HepG2 (cell line): ENCODE measurements at regions not wholly inside any gene's neighbourhood (a gene's known extent, or its start where the extent isn't known, plus 50 kb on each side); places are given as distances from the start of the nearest gene placed in this dataset.
A peak's percentile ranks its signal among the peaks of the same experiment; 100 is the strongest.

Source experiments
- ATAC-seq: fragments of 200-7000 bp; cut with Tn5 transposase; 3 replicates; pipeline ENCODE4 v1.9.1; 2020; ENCODE audit warnings: mild to moderate bottlenecking, moderate library complexity
- BruUV-seq: library from RNA; stranded (reverse); fragments of 400-500 nt; replicated peaks from 2 replicates; lab custom pipeline; 2021; lab: Mats Ljungman, UMichigan
- CTCF ChIA-PET: fragments of 300-600 bp; formaldehyde crosslinking; extraction: SDS; loops from one replicate; lab custom pipeline; 2021; ENCODE audit warnings: low total read pairs, inconsistent platforms, low intra/inter-chr PET ratio; lab: Yijun Ruan, JAX
- POLR2A ChIA-PET: fragments of 350-600 bp; sonication (Branson Sonifier 250); formaldehyde crosslinking; loops from one replicate; lab custom pipeline; 2020; ENCODE audit warnings: antibody characterized with exemption, inconsistent platforms; lab: Yijun Ruan, JAX
- DNase-seq: peaks from one replicate; pipeline ENCODE4 v3.0.0-alpha.2; 2015; ENCODE audit warnings: low spot score
- FAIRE-seq: peaks from 3 replicates; lab custom pipeline; 2011; peaks lifted over from hg19 to GRCh38; lab: Jason Lieb, UNC
- H2AFZ ChIP-seq: one replicate; pipeline ENCODE4 v1.6.1; 2011; ENCODE audit warnings: low read length, inconsistent platforms
- H3K27ac ChIP-seq: fragments of 300-600 bp; 3 replicates; pipeline ENCODE4 v1.8.0; 2011; ENCODE audit warnings: mixed run types, mild to moderate bottlenecking, mixed read lengths, low read length, inconsistent platforms; ENCODE audit not compliant: insufficient read depth; ENCODE audit errors: extremely low read length
- H3K27me3 ChIP-seq, 2 experiments: fragments of 200-600 bp in 1 of 2; 2 replicates in 1 of 2; 3 replicates in 1 of 2; pipeline versions ENCODE4 v1.6.0 to v1.8.0; 2011; ENCODE audit warnings: low read length in 2 of 2, mild to moderate bottlenecking in 2 of 2, moderate library complexity in 2 of 2, inconsistent platforms in 1 of 2; ENCODE audit not compliant: insufficient read depth in 2 of 2, control insufficient read depth in 1 of 2
- H3K36me3 ChIP-seq, 2 experiments: fragments of 200-600 bp in 1 of 2; replicated peaks in 1 of 2; 2 replicates in 1 of 2; 3 replicates in 1 of 2; pipeline versions ENCODE4 v1.5.1 to v1.8.0; 2011; ENCODE audit warnings: low read length in 2 of 2, inconsistent platforms in 1 of 2; ENCODE audit not compliant: insufficient read depth in 2 of 2, control insufficient read depth in 1 of 2
- H3K4me1 ChIP-seq: 2 replicates; pipeline ENCODE4 v1.5.1; 2012; ENCODE audit warnings: low read length, inconsistent platforms; ENCODE audit not compliant: insufficient read depth
- H3K4me2 ChIP-seq: 2 replicates; pipeline ENCODE4 v1.6.0; 2011; ENCODE audit warnings: low read depth, low read length, inconsistent platforms
- H3K4me3 ChIP-seq, 3 experiments: fragments of 200-600 bp in 1 of 3; sonication (generic), shearing (Covaris generic) in 1 of 3; replicated peaks in 1 of 3; 2 replicates each; pipeline ENCODE4 v1.5.1; 2011 to 2016; ENCODE audit warnings: low read length in 3 of 3, inconsistent platforms in 2 of 3, low read depth in 2 of 3, mild to moderate bottlenecking in 2 of 3, control low read depth in 1 of 3, mixed read lengths in 1 of 3; ENCODE audit not compliant: insufficient read depth in 1 of 3
- H3K79me2 ChIP-seq: one replicate; pipeline ENCODE4 v1.6.1; 2011; ENCODE audit warnings: low read length, inconsistent platforms; ENCODE audit not compliant: insufficient read depth
- H3K9ac ChIP-seq: 2 replicates; pipeline ENCODE4 v1.6.0; 2011; ENCODE audit warnings: mild to moderate bottlenecking, low read depth, low read length, inconsistent platforms; ENCODE audit not compliant: insufficient read depth
- H3K9me3 ChIP-seq: 2 replicates; pipeline ENCODE4 v1.5.1; 2012; ENCODE audit warnings: mild to moderate bottlenecking, low read length
- H4K20me1 ChIP-seq: 2 replicates; pipeline ENCODE4 v1.6.0; 2011; ENCODE audit warnings: inconsistent platforms, mild to moderate bottlenecking, low read length, moderate library complexity; ENCODE audit not compliant: insufficient read depth
- BRF2 ChIP-seq: sonication (generic); formaldehyde crosslinking; IDR thresholded peaks from 2 replicates; pipeline ENCODE4 v1.8.1; 2022; ENCODE audit warnings: mild to moderate bottlenecking, missing genetic modification reagents
- CEBPB ChIP-seq: IDR thresholded peaks from 2 replicates; pipeline ENCODE4 v1.6.1; 2011; ENCODE audit warnings: low read depth, low read length, improper control_type of control experiment, borderline replicate concordance
- IRF9 ChIP-seq: sonication (generic); formaldehyde crosslinking; IDR thresholded peaks from 2 replicates; pipeline ENCODE4 v1.8.0; 2022; ENCODE audit warnings: missing genetic modification reagents, mild to moderate bottlenecking, borderline replicate concordance
- KDM5A ChIP-seq: fragments of 200-600 bp; sonication (generic); IDR thresholded peaks from 2 replicates; pipeline ENCODE4 v1.7.0; 2018; ENCODE audit warnings: antibody characterized with exemption, mild to moderate bottlenecking, low read length, borderline replicate concordance
- SNAI1 ChIP-seq: sonication (generic); formaldehyde crosslinking; IDR thresholded peaks from 2 replicates; pipeline ENCODE4 v1.5.0; 2020; ENCODE audit warnings: mild to moderate bottlenecking, missing genetic modification reagents, borderline replicate concordance
- TAF1 ChIP-seq: sonication (generic); formaldehyde crosslinking; IDR thresholded peaks from 2 replicates; pipeline ENCODE4 v1.4.0; 2020; ENCODE audit warnings: missing genetic modification reagents
- THRA ChIP-seq: sonication (generic); formaldehyde crosslinking; IDR thresholded peaks from 2 replicates; pipeline ENCODE4 v1.4.0; 2020; ENCODE audit warnings: missing genetic modification reagents, borderline replicate concordance
- ZBED4 ChIP-seq: sonication (generic); formaldehyde crosslinking; IDR thresholded peaks from 2 replicates; pipeline ENCODE4 v1.4.0; 2020; ENCODE audit warnings: missing genetic modification reagents, borderline replicate concordance
- ZBTB21 ChIP-seq: sonication (generic); formaldehyde crosslinking; IDR thresholded peaks from 2 replicates; pipeline ENCODE4 v1.4.0; 2020; ENCODE audit warnings: missing genetic modification reagents
- ZNF703 ChIP-seq: sonication (generic); formaldehyde crosslinking; IDR thresholded peaks from 2 replicates; pipeline ENCODE4 v1.5.1; 2020; ENCODE audit warnings: missing genetic modification reagents, mild to moderate bottlenecking, moderate library complexity, borderline replicate concordance
- WGBS: methylation state at CpG from one replicate; pipeline ENCODE4 v1.1.6; 2017; ENCODE audit warnings: low lambda C conversion rate; 5-methylcytosine and 5-hydroxymethylcytosine counted together
- in situ Hi-C: cut with HindIII; loops from 2 replicates; pipeline ENCODE4 v1.10.0; 2017; ENCODE audit warnings: low pct_unique_long_range_greater_than_20kb; ENCODE audit not compliant: extremely low pct_ligation_motif_present
- intact Hi-C: fragments of 100-400 bp; cut with micrococcal nuclease; formaldehyde crosslinking; loops from one replicate; pipeline ENCODE4 v1.10.0; 2022; ENCODE audit not compliant: unreplicated experiment

- H2AFZ ChIP-seq, result no peak overlapping the region
- 0% methylated on average over 2 of the region's 2 CpGs for WGBS
- CTCF ChIA-PET, result no interaction called here
- in situ Hi-C loops, result no loop called here
- H3K9me3 ChIP-seq, result peaks cover 65% of the 10 kb centered on the region
- no peak overlapping the region for H3K4me3 ChIP-seq
- H3K9ac ChIP-seq, result no peak overlapping the region
- TF ChIP-seq ZNF703 (CRISPR knock-in tag) (no peak), CEBPB (peak; percentile 45; the same call in 1 of the 2 replicates)
- TF ChIP-seq, all 625 proteins: peak for 1
- no peak for FAIRE-seq
- H3K79me2 ChIP-seq, result no peaks in the 10 kb centered on the region
- ATAC-seq, result no peak
- no peaks in the 10 kb centered on the region for H3K4me1 ChIP-seq
- H4K20me1 ChIP-seq, result no peaks in the 10 kb centered on the region
- intact Hi-C loops, result no loop called here
- H3K27me3 ChIP-seq, result no peaks in the 10 kb centered on the region
- POLR2A ChIA-PET, result no interaction called here
- no peaks in the 10 kb centered on the region for H3K36me3 ChIP-seq
- BruUV-seq, result no TSS peak
- H3K4me2 ChIP-seq, result no peak overlapping the region
- no peak for DNase-seq
- H3K27ac ChIP-seq, result no peak overlapping the region
Observed at GRCh38 chr10:108411894-108412293, 1247.4 kb upstream of the SORCS1 start.

GRCh38 chr10:108411206-108411605 is 1246.7 kb upstream of the SORCS1 start:
- no TSS peak for BruUV-seq
- CTCF ChIA-PET, result no interaction called here
- FAIRE-seq, result no peak
- TF ChIP-seq THRA (CRISPR knock-in tag) (no peak), IRF9 (CRISPR knock-in tag) (no peak), TAF1 (no peak), ZBED4 (CRISPR knock-in tag) (no peak), SNAI1 (CRISPR knock-in tag) (no peak), ZBTB21 (CRISPR knock-in tag) (no peak), BRF2 (no peak), KDM5A (no peak)

More at GRCh38 chr10:108411206-108411605, 1246.7 kb upstream of the SORCS1 start:
- H3K4me2 ChIP-seq, result no peak overlapping the region
- H4K20me1 ChIP-seq, result no peaks in the 10 kb centered on the region
- H3K27me3 ChIP-seq, result no peaks in the 10 kb centered on the region
- H3K36me3 ChIP-seq, result no peaks in the 10 kb centered on the region
- POLR2A ChIA-PET, result no interaction called here
- intact Hi-C loops (no loop called here), in situ Hi-C loops (no loop called here)
- H2AFZ ChIP-seq, result no peak overlapping the region
- H3K4me1 ChIP-seq, result no peaks in the 10 kb centered on the region
- no peak overlapping the region for H3K27ac ChIP-seq
- H3K9me3 ChIP-seq, result peaks cover 61% of the 10 kb centered on the region
- DNase-seq (no peak), ATAC-seq (no peak)
- WGBS, result 4% methylated on average over 2 of the region's 2 CpGs
- no peak overlapping the region for H3K9ac ChIP-seq
- no peak overlapping the region for H3K4me3 ChIP-seq
- no peaks in the 10 kb centered on the region for H3K79me2 ChIP-seq
